ENCODE measurements at regions not wholly inside any gene's neighbourhood (a gene's known extent, or its start where the extent isn't known, plus 50 kb on each side); places are given as distances from the start of the nearest gene placed in this dataset.

DNA sequence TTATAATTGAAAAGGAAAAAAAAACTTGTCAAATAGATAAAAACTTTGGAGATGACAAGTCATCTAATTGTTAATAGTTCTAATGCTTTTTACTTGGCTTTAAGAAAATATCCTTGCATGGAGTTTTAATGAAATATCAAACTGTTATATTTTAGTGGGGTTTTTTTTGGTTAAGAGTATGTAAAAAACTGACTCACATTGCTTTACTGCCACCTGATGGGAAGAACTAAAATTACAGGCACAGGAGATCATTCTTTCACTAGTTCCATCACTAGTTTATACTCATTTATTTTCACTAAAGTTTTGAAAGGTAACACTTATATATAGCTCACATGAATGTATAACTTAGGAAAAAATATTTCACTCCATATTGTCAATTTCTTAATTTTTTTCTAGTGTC, 309.1 kb downstream of the LMBRD1 start:
- Histone ChIP-seq H3K79me1 (ENCODE audit: low read depth in 1 of 2, low read length in 2 of 2) (no peaks in the 10 kb centered on the region), H3K4me3 (ENCODE audit: insufficient read depth, low read depth, low read length) (no peak overlapping the region), H3K14ac (replicated peaks; ENCODE audit: low read depth, low read length) (no peak overlapping the region), H4K91ac (ENCODE audit: insufficient read depth, low read depth, low read length) (no peak overlapping the region), H2BK120ac (ENCODE audit: low read depth, low read length) (no peak overlapping the region), H4K8ac (ENCODE audit: low read depth in 2 of 2, low read length in 2 of 2) (no peak overlapping the region), H3K18ac (ENCODE audit: low read depth, low read length) (no peak overlapping the region), H3K9me1 (ENCODE audit: insufficient read depth, low read length) (no peaks in the 10 kb centered on the region), H4K20me1 (ENCODE audit: insufficient read depth, low read length) (no peaks in the 10 kb centered on the region), H3K4me1 (ENCODE audit: control insufficient read depth, insufficient read depth, low read length) (no peaks in the 10 kb centered on the region), H3K36me3 (ENCODE audit: control insufficient read depth, insufficient read depth, low read length) (no peaks in the 10 kb centered on the region), H3K4me2 (ENCODE audit: low read depth, low read length) (no peak overlapping the region), H3K9me3 (ENCODE audit: control insufficient read depth, insufficient read depth, low read length) (no peaks in the 10 kb centered on the region), H3K56ac (ENCODE audit: extremely low read depth, insufficient read depth, low read length) (no peak overlapping the region), H3K4ac (ENCODE audit: low read depth, low read length) (no peak overlapping the region), H3K23ac (ENCODE audit: low read depth, low read length) (no peak overlapping the region), H2AFZ (replicated peaks; ENCODE audit: low read length, poor library complexity) (no peak overlapping the region), H2AK5ac (ENCODE audit: low read depth, low read length) (no peak overlapping the region), H3K27ac (ENCODE audit: insufficient read depth, low read length) (no peak overlapping the region), H2BK20ac (ENCODE audit: low read depth, low read length) (no peak overlapping the region), H3K9ac (ENCODE audit: low read depth, low read length) (no peak overlapping the region), H4K5ac (ENCODE audit: low read depth, low read length) (no peak overlapping the region), H2BK5ac (ENCODE audit: low read depth, low read length, poor library complexity, severe bottlenecking) (no peak overlapping the region), H2AK9ac (replicated peaks; ENCODE audit: low read depth, low read length, poor library complexity) (no peak overlapping the region), H3K27me3 (ENCODE audit: control insufficient read depth, insufficient read depth, low read length) (no peaks in the 10 kb centered on the region), H2BK15ac (ENCODE audit: low read depth, low read length) (no peak overlapping the region)
- ChIA-PET POLR2A (ENCODE audit: unreplicated experiment) (no interaction called here), CTCF (no interaction called here)
- DNase-seq (no peak), ATAC-seq (ENCODE audit: low read depth) (no peak)
- intact Hi-C loops (cut with micrococcal nuclease), result no loop called here
- BruUV-seq (replicated peaks), result no TSS peak
- dilution Hi-C loops (cut with HindIII; ENCODE audit: low sequenced_read_pairs, unreplicated experiment), result no loop called here
- in situ Hi-C loops (cut with MboI; ENCODE audit: low sequenced_read_pairs), result no loop called here
- no peak for TF ChIP-seq POLR2A (IDR thresholded peaks at IDR 0.05; ENCODE audit: low read depth, low read length)
- TF ChIP-seq MAZ (IDR thresholded peaks at IDR 0.05; ENCODE audit: borderline replicate concordance, low read depth, low read length), result no peak
- TF ChIP-seq RAD21 (IDR thresholded peaks at IDR 0.05; ENCODE audit: low read length), result no peak
- no peak for TF ChIP-seq CEBPB (IDR thresholded peaks at IDR 0.05; ENCODE audit: low read depth, low read length)
- no peak for TF ChIP-seq NFE2L2 (IDR thresholded peaks at IDR 0.05; ENCODE audit: low read depth, low read length)
